HG03354 (cell line): ENCODE measurements at regions not wholly inside any gene's neighbourhood (a gene's known extent, or its start where the extent isn't known, plus 50 kb on each side); places are given as distances from the start of the nearest gene placed in this dataset.

Source experiments
- ATAC-seq: cut with Tn5 transposase; IDR thresholded peaks from one replicate; pipeline ENCODE4 v1.9.1; 2021; ENCODE audit warnings: mild to moderate bottlenecking; ENCODE audit not compliant: unreplicated experiment, poor library complexity, severe bottlenecking

DNA sequence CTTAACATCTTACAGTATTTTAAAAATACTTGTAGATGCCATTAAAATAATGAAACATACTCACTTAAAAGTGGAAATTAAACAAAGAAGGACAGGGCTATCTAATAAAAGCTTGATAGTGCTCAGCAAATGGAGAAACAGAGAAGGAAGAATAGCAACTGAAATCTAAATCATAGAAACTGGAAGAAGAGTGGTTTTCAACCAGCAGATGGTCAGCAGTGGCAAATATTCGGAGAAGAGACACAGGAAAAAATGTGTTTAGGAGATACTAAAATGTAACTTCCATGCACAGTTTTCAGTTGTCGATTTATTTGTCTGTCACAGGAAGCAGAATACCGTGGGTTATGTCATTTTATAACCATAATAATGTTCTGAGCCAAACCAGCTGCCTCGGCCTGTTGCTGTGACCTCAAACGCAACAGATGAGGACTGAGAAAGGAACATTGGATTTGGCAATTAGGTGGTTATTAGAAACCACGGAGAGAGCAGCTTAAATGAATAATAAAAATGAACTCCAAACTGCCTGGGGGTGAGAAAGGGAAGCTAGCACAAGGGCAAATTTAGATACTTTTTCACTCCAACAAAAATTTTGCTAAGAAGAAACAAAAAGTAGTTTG lies 246.6 kb upstream of the KCNMB2 start:
- ATAC-seq, result no peak

GRCh38 chr3:178291574-178292370 lies 244.5 kb upstream of the KCNMB2 start:
- ATAC-seq, result no peak

DNA sequence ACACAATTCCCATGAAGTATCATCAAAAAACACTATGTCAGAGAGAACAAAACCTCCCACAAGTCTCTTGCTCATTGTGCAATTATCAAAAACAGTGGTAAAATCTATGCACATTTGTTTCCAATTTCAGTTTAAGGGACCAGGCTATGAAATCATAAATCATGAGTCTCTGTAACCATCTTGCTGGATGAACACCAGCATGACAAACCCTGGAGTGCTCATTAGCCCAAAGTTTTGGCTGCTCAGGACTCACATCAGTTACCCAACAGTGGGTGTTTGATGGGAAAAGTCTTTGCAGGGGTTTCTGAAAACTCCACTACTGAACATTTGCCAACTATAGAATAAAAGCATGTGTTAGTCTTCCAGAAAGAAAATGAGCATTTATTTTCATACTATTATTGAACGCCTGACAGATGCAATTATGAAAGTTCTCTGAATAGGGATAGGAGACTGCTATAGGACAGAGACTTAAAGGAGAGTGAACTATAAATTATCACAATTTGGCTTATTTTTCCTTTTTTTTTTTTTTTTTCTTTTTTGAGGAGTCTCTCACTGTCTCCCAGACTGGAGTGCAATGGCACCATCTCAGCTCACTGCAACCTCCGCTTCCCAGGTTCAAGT lies 240.8 kb upstream of the KCNMB2 start:
- no peak for ATAC-seq

GRCh38 chr3:178297199-178297598 lies 239.0 kb upstream of the KCNMB2 start:
- ATAC-seq, result no peak

DNA sequence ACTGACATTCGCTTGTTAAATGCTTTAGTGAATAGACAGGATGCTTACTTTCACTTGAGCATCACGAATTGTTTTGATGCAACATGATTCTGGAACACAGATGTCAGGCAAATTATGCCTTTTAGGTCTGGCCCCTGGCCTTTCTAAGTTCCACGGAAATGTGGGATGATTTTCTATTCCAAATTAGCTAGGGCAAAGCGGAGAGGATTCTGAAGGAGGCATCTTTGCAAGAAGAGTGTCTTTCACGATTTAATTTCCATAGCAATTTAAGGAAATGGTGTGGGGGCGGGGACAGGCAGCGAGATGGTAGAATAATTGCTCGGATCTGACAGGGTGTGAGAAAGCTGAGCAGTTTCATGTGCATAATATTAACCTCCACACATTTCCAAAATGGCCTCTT lies 238.5 kb upstream of the KCNMB2 start:
- no peak for ATAC-seq

GRCh38 chr3:178300441-178300959 lies 235.7 kb upstream of the KCNMB2 start:
- ATAC-seq, result no peak

DNA sequence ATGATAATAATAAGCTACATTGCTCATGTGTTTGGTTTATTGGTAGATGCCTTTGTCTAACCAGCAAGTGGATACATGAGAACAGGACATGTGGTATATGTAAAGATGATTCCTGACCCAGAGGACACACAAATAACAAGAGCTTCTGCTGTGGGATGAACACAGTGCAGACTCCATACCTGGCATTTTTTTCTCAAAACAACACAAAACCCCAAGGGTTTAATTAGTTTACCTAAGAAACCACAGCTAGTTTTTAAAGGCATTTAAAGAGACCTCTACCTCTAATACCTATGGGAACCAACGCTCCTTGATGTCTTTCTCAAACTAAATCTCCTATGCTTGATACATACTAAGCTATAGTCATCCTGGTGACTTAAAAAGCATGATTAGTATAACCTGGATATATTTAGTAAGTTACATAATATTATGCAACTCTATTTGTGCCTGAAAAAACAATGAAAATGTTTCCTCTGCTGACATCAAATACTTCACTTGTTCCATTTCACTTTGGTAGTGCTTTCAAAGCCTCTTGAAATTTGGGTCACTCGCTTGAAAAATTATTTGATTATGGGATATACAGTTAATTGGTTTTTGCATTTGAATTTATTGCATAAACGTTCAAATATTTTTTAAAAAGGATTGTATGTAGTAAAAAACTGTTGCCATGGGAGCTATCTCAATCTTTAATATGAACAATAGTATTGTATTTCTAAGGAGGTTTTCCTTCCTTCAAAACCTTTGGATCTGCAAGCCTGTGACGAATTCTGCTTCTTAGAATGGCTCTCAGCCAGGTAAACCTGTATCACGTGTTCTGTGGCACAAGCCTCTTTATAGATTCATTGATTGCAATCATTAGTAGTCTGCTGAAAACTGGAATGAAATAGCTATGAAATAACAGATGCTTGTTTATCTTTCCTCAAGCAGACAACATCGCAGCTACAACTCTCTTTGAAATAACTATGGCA lies 233.0 kb upstream of the KCNMB2 start:
- ATAC-seq, result no peak

GRCh38 chr3:178304758-178305467 lies 231.3 kb upstream of the KCNMB2 start:
- no peak for ATAC-seq

GRCh38 chr3:178306432-178307115 lies 229.7 kb upstream of the KCNMB2 start:
- ATAC-seq, result no peak

- no peak for ATAC-seq
These were observed 227.5 kb upstream of the KCNMB2 start for GRCh38 chr3:178308771-178309170.

DNA sequence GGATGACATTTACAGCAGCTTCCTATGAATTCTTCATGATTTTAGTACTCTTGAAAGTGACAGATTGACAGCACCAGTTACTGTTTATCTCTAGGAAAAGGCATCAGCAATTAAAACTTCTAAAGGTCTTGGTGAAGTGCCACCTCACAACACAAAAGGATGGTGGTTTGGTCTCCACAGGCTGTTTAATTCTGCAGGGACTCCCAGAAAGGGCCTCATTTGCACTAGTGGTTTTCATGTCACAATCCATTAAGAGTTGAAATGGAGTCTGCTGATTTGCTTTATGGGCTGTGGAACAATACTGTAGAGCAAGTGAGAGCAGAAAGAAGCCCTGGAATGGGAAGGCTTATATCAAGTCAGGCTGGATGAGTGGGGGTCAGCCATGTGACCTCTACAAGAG lies 225.3 kb upstream of the KCNMB2 start:
- ATAC-seq, result no peak

- ATAC-seq, result no peak
These were observed 222.5 kb upstream of the KCNMB2 start for GRCh38 chr3:178313716-178314115.

DNA sequence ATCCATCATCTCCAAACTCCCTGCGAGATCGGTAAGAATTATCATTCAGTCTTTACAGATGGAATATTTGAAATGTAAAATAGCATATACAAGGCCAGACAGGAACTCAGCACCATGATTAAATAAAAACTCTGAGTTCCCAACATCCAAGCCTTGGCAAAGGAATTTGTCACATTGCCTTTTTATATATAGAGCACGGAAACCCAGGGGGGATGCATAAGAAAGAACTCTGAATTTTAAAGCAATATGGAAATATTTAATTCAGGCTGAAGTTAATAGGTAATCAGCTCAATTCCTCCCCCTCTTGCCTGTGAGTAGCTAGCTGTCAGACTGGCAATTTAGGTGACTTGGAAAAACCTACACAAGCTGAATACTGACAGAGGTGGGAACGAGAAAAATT lies 217.9 kb upstream of the KCNMB2 start:
- ATAC-seq, result no peak

DNA sequence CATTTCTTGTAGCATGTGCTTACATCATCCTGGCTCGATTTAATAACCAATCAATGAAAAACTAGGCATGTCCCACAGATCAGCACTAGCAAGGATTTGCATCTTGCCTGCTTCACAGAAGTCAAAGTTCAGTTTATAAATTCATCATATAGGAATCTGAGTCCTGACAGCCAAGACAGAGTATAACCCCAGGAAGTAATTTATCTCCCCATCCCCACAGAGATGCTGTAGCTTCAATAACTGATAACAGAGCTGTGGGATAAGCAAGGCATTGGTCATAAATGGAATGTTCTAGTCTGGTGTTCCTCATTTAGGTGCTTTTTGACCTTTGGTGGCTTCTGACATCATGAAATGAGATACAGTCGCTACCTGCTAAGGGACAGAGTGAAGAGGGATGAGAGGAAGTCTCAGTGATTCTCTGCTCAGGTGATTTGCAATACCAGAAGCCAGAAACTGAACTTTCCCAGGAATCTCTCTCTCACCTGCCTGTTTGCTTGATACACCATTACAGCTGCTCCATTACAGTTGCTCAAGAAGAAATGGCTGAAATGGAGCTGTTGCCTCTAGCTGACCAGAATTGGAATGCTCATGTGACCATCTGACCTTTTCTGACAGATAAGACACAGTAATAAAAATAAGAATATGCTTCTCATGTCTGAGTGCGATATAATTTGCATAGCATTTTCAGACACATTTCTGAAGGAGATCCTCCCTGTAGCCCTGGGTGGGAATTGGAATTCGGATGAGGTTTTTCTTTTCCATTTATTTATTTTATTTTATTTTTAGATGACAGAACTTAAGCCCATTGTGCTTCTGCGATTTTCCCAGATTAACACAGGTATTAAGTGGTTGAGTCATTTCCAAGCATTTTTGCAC lies 217.1 kb upstream of the KCNMB2 start:
- ATAC-seq, result no peak

GRCh38 chr3:178320456-178321351 lies 215.5 kb upstream of the KCNMB2 start:
- no peak for ATAC-seq

- no peak for ATAC-seq
These were observed 211.9 kb upstream of the KCNMB2 start for GRCh38 chr3:178324356-178324755.

DNA sequence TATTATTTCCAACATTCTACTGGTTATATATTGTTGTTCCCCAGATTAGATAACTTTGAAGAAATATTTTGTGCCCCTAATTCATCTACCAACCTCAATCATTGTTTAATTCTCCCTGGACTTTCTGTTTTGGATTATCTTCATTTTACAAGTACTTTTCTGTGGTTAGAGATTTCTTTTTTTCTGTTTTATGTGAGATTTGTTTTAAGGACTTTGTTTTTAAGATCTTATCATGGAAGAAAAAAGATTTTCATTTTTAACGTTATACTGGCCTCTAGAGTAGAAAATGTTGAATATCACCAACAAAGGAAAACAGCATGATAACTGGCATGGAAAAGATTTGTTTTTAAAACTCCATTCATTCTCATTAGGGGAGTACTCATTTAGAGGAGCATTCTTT lies 210.9 kb upstream of the KCNMB2 start:
- no peak for ATAC-seq
